ENCODE measurements at regions not wholly inside any gene's neighbourhood (a gene's known extent, or its start where the extent isn't known, plus 50 kb on each side); places are given as distances from the start of the nearest gene placed in this dataset.

DNA sequence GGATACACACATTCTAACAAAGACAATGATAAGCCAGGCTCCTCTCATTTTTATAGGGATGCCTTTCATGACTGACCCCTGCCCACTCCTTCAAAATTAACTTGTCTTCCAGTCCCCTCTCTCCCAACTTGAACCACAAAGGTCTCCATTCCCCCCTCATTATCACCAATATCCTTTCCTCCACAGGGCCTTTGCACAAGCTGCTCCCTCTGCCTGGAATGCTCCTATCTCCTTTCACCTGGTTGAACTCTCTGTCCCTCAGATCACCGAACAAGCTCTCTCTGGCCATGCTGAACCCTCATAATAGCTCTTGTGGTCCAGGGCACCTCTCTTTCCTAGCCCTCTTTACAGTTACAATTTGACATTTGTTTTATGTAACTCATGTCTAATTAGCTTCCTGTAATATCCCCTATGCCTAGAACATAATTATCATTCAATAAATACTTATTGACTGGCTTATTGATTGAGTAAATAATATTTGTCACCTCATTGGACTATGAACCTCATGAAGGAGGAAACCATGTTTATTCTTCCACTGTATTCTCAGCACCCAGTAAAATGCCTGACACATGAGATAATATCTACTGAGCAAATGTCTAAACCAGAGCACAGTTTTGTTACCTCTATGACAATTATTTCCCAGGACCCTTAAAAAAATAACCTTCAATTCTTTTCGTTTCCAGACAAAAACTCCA is 266.3 kb upstream of the RASGEF1B start:
- Histone ChIP-seq H3F3A (ENCODE audit: insufficient read depth, low read length, poor library complexity, severe bottlenecking) (no peaks in the 10 kb centered on the region), H3K4me3 (ENCODE audit: low read length) (no peak overlapping the region), H3K4me2 (ENCODE audit: low read length) (no peak overlapping the region), H3K9ac (ENCODE audit: low read length) (no peak overlapping the region), H2AFZ (ENCODE audit: low read depth, low read length) (no peak overlapping the region), H3K9me2 (ENCODE audit: insufficient read depth, low read length) (no peaks in the 10 kb centered on the region), H3K36me3 (ENCODE audit: insufficient read depth, low read length) (no peaks in the 10 kb centered on the region), H3K27me3 (ENCODE audit: insufficient read depth, low read depth, low read length) (no peaks in the 10 kb centered on the region), H3K27ac (ENCODE audit: low read length) (no peak overlapping the region), H3K9me3 (ENCODE audit: low read length) (no peaks in the 10 kb centered on the region), H3K79me2 (replicated peaks; ENCODE audit: insufficient read depth, low read length) (no peaks in the 10 kb centered on the region), H4K20me1 (ENCODE audit: insufficient read depth) (no peaks in the 10 kb centered on the region)
- TF ChIP-seq RAD21 (conservative IDR thresholded peaks at IDR 0.05) (no peak), POLR2AphosphoS5 (IDR thresholded peaks at IDR 0.05) (no peak), REST (IDR thresholded peaks at IDR 0.05; ENCODE audit: borderline replicate concordance) (no peak), EZH2 (IDR thresholded peaks at IDR 0.05; ENCODE audit: borderline replicate concordance, insufficient read depth, low read length, poor library complexity, severe bottlenecking) (no peak), TAF1 (IDR thresholded peaks at IDR 0.05; ENCODE audit: low read depth) (no peak), SMC3 (conservative IDR thresholded peaks at IDR 0.05; ENCODE audit: poor library complexity) (no peak), EP300 (conservative IDR thresholded peaks at IDR 0.05; ENCODE audit: poor library complexity, severe bottlenecking) (no peak), MXI1 (conservative IDR thresholded peaks at IDR 0.05; ENCODE audit: poor library complexity, severe bottlenecking) (no peak)
- TF ChIP-seq, protein P1, sequence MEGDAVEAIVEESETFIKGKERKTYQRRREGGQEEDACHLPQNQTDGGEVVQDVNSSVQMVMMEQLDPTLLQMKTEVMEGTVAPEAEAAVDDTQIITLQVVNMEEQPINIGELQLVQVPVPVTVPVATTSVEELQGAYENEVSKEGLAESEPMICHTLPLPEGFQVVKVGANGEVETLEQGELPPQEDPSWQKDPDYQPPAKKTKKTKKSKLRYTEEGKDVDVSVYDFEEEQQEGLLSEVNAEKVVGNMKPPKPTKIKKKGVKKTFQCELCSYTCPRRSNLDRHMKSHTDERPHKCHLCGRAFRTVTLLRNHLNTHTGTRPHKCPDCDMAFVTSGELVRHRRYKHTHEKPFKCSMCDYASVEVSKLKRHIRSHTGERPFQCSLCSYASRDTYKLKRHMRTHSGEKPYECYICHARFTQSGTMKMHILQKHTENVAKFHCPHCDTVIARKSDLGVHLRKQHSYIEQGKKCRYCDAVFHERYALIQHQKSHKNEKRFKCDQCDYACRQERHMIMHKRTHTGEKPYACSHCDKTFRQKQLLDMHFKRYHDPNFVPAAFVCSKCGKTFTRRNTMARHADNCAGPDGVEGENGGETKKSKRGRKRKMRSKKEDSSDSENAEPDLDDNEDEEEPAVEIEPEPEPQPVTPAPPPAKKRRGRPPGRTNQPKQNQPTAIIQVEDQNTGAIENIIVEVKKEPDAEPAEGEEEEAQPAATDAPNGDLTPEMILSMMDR (IDR thresholded peaks at IDR 0.05; ENCODE audit: poor library complexity, severe bottlenecking) = no peak

DNA sequence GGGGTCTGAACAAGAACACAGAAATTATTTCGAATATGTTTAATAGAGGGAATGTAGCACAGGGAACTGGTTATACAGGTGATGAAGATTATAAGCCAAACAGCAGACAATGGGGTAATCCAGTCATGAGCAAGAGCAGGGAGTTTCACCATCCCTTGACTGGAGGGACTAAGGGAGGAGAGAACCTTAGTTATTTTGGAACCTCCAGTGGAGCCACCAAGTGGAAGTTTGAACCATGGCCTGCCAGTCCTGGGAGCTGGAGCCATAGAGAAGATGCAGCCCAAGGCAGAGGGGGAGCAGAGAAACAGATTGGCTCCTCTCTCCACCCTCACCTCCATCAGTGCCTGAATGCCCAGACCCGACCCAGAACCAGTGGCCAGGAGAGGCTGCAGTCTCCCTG is 264.6 kb upstream of the RASGEF1B start:
- Histone ChIP-seq H3K27ac (ENCODE audit: low read length) (no peak overlapping the region), H4K20me1 (ENCODE audit: insufficient read depth) (no peaks in the 10 kb centered on the region), H2AFZ (ENCODE audit: low read depth, low read length) (no peak overlapping the region), H3K4me2 (ENCODE audit: low read length) (no peak overlapping the region), H3K9ac (ENCODE audit: low read length) (no peak overlapping the region), H3K36me3 (ENCODE audit: insufficient read depth, low read length) (no peaks in the 10 kb centered on the region), H3K9me3 (ENCODE audit: low read length) (no peaks in the 10 kb centered on the region), H3K79me2 (replicated peaks; ENCODE audit: insufficient read depth, low read length) (no peaks in the 10 kb centered on the region), H3K4me3 (ENCODE audit: low read length) (no peak overlapping the region), H3K9me2 (ENCODE audit: insufficient read depth, low read length) (no peaks in the 10 kb centered on the region), H3F3A (ENCODE audit: insufficient read depth, low read length, poor library complexity, severe bottlenecking) (no peaks in the 10 kb centered on the region), H3K27me3 (ENCODE audit: insufficient read depth, low read depth, low read length) (no peaks in the 10 kb centered on the region)
- no peak for TF ChIP-seq SMC3 (conservative IDR thresholded peaks at IDR 0.05; ENCODE audit: poor library complexity)
- TF ChIP-seq MXI1 (conservative IDR thresholded peaks at IDR 0.05; ENCODE audit: poor library complexity, severe bottlenecking) = no peak
- no peak for TF ChIP-seq REST (IDR thresholded peaks at IDR 0.05; ENCODE audit: borderline replicate concordance)
- no peak for TF ChIP-seq RAD21 (conservative IDR thresholded peaks at IDR 0.05)
- TF ChIP-seq POLR2AphosphoS5 (IDR thresholded peaks at IDR 0.05) = no peak
- no peak for TF ChIP-seq EZH2 (IDR thresholded peaks at IDR 0.05; ENCODE audit: borderline replicate concordance, insufficient read depth, low read length, poor library complexity, severe bottlenecking)
- TF ChIP-seq, protein P1 (IDR thresholded peaks at IDR 0.05; ENCODE audit: poor library complexity, severe bottlenecking) = no peak
- no peak for TF ChIP-seq TAF1 (IDR thresholded peaks at IDR 0.05; ENCODE audit: low read depth)
- TF ChIP-seq EP300 (conservative IDR thresholded peaks at IDR 0.05; ENCODE audit: poor library complexity, severe bottlenecking) = no peak
